Smooth muscle cell (in vitro differentiated cells): ENCODE measurements at regions not wholly inside any gene's neighbourhood (a gene's known extent, or its start where the extent isn't known, plus 50 kb on each side); places are given as distances from the start of the nearest gene placed in this dataset.

Source experiments
- DNase-seq: peaks from one replicate; lab custom pipeline; 2025; ENCODE audit not compliant: unreplicated experiment; lab: John Stamatoyannopoulos, UW
- H2AFZ ChIP-seq: fragments of 200-600 bp; sonication (generic); 2 replicates; pipeline ENCODE4 v1.6.0; 2016; ENCODE audit warnings: antibody characterized with exemption, low read depth, mild to moderate bottlenecking
- H3F3A ChIP-seq: fragments of 200-600 bp; sonication (generic); 2 replicates; pipeline ENCODE4 v1.6.0; 2017; ENCODE audit warnings: antibody characterized with exemption, low read depth
- H3K27ac ChIP-seq: fragments of 200-600 bp; sonication (generic); 2 replicates; pipeline ENCODE4 v1.5.1; 2016; ENCODE audit warnings: low read depth, mild to moderate bottlenecking
- H3K27me3 ChIP-seq: fragments of 200-600 bp; sonication (generic); 2 replicates; pipeline ENCODE4 v1.6.1; 2016; ENCODE audit warnings: low read depth, mild to moderate bottlenecking
- H3K36me3 ChIP-seq: fragments of 200-600 bp; sonication (generic); 2 replicates; pipeline ENCODE4 v1.5.1; 2016; ENCODE audit warnings: low read depth
- H3K4me1 ChIP-seq: fragments of 200-600 bp; sonication (generic); 2 replicates; pipeline ENCODE4 v1.5.1; 2016; ENCODE audit warnings: low read depth
- H3K4me2 ChIP-seq: fragments of 200-600 bp; sonication (generic); 2 replicates; pipeline ENCODE4 v1.6.0; 2016; ENCODE audit warnings: mild to moderate bottlenecking
- H3K4me3 ChIP-seq: fragments of 200-600 bp; sonication (generic); 2 replicates; pipeline ENCODE4 v1.5.1; 2016; ENCODE audit warnings: mild to moderate bottlenecking
- H3K79me2 ChIP-seq: fragments of 200-600 bp; sonication (generic); 2 replicates; pipeline ENCODE4 v1.6.0; 2016; ENCODE audit warnings: low read depth, mild to moderate bottlenecking
- H3K9ac ChIP-seq: fragments of 200-600 bp; sonication (generic); 2 replicates; pipeline ENCODE4 v1.6.0; 2016; ENCODE audit warnings: low read depth
- H3K9me3 ChIP-seq: fragments of 200-600 bp; sonication (generic); replicated peaks from 2 replicates; pipeline ENCODE4 v1.5.1; 2016; ENCODE audit warnings: low read depth
- H4K20me1 ChIP-seq: fragments of 200-600 bp; sonication (generic); 2 replicates; pipeline ENCODE4 v1.6.0; 2016; ENCODE audit warnings: low read depth
- WGBS: methylation state at CpG from one replicate; pipeline ENCODE4 v1.1.7; 2016; ENCODE audit warnings: low lambda C conversion rate; 5-methylcytosine and 5-hydroxymethylcytosine counted together
- TF ChIP-seq, protein P1 (sequence below): fragments of 200-600 bp; sonication (generic); IDR thresholded peaks from 2 replicates; pipeline ENCODE4 v1.5.1; 2017; ENCODE audit warnings: borderline replicate concordance, mild to moderate bottlenecking, antibody characterized with exemption; ENCODE audit not compliant: insufficient read depth, poor library complexity, severe bottlenecking

DNA sequence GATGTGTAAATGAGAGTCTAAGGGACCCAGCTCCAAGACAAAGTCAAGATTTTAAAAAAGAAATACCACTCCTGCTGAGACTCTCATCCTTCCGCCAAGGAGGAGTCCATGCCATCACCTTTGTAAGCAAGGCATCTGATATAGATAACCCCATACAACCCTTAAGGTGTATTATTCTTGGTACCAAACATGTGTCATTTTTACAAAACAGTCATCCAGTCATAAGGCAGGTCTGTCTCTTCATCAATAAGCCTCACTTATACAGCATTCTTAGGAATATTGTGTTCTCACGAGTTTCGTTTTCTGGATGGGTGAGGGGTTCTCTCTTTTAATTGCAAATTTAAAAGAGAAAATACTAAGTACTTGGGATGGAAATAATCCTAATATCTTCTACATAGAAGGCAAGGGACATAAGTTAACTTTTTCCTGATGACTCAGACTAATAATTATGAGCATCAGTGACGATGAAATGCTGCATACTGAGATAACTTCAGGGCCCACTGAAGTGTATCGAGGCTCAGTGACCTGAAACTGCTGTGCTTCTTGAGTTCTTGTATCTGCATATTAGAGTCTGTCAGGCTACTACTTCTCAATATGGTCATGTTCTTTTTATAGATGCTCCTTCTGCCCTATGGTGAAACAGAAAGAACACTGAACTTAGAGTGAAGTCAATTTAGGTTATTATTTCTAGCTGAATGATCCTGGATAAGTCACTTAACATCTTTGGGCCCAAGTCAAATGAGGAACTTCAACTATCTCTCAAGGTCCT, 166.6 kb downstream of the KLF12 start:
- H3F3A ChIP-seq: no peaks in the 10 kb centered on the region
- H3K4me1 ChIP-seq: no peaks in the 10 kb centered on the region
- TF ChIP-seq, protein P1, sequence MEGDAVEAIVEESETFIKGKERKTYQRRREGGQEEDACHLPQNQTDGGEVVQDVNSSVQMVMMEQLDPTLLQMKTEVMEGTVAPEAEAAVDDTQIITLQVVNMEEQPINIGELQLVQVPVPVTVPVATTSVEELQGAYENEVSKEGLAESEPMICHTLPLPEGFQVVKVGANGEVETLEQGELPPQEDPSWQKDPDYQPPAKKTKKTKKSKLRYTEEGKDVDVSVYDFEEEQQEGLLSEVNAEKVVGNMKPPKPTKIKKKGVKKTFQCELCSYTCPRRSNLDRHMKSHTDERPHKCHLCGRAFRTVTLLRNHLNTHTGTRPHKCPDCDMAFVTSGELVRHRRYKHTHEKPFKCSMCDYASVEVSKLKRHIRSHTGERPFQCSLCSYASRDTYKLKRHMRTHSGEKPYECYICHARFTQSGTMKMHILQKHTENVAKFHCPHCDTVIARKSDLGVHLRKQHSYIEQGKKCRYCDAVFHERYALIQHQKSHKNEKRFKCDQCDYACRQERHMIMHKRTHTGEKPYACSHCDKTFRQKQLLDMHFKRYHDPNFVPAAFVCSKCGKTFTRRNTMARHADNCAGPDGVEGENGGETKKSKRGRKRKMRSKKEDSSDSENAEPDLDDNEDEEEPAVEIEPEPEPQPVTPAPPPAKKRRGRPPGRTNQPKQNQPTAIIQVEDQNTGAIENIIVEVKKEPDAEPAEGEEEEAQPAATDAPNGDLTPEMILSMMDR: no peak
- H4K20me1 ChIP-seq: peaks cover 5% of the 10 kb centered on the region
- no peak overlapping the region for H3K27ac ChIP-seq
- H3K4me2 ChIP-seq: no peak overlapping the region
- H3K4me3 ChIP-seq: no peak overlapping the region
- no peaks in the 10 kb centered on the region for H3K36me3 ChIP-seq
- H3K9me3 ChIP-seq: no peaks in the 10 kb centered on the region
- WGBS: 81% methylated on average over 5 of the region's 5 CpGs
- H3K9ac ChIP-seq: no peak overlapping the region
- no peak for DNase-seq
- H3K27me3 ChIP-seq: no peaks in the 10 kb centered on the region
- H2AFZ ChIP-seq: no peak overlapping the region
- no peaks in the 10 kb centered on the region for H3K79me2 ChIP-seq

DNA sequence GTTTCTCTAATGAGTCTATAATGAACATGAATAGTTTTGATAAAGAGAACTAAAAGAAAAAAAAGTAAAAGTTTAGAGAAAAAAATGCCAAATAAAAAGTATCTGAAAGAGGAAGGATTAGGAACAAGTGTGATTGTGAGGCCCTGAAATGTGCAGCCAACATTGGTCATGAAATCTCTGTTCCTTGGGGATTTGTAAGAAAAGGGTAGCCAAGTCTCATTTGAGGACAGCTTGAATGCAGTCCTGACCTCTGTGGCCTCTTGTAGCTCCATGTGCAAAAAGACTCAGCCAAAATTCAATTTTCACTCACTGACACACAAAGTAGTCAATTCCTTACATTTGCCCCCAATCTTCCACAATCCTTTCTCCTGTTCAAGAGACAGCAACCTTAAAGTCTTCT, 167.9 kb downstream of the KLF12 start:
- peaks cover 5% of the 10 kb centered on the region for H4K20me1 ChIP-seq
- H3K4me1 ChIP-seq: no peaks in the 10 kb centered on the region
- H3K4me3 ChIP-seq: no peak overlapping the region
- DNase-seq: no peak
- H3K9me3 ChIP-seq: no peaks in the 10 kb centered on the region
- TF ChIP-seq, protein P1: no peak
- H2AFZ ChIP-seq: no peak overlapping the region
- no peak overlapping the region for H3K27ac ChIP-seq
- H3K27me3 ChIP-seq: no peaks in the 10 kb centered on the region
- H3K9ac ChIP-seq: no peak overlapping the region
- no peaks in the 10 kb centered on the region for H3K36me3 ChIP-seq
- no peaks in the 10 kb centered on the region for H3K79me2 ChIP-seq
- H3F3A ChIP-seq: no peaks in the 10 kb centered on the region
- no peak overlapping the region for H3K4me2 ChIP-seq

DNA sequence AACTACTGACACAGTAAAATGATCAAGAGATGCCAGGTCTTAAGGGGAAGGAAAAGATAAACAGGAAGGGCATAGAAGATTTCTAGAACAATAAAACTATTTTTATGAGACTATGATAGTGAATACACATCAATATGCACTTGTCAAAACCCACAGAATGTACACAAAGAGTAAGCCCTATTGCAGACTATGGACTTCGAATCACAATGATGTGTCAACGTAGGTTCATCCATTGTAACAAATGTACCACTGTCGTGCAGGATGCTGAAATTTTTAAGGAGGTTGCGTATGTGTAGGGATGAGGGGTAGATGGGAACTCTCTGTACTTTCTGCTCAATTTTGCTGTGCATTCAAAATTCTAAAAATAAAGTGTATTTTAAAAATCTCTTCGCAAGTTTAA, 171.9 kb downstream of the KLF12 start:
- Histone ChIP-seq H3K4me2 (no peak overlapping the region), H3K4me3 (no peak overlapping the region), H3K4me1 (no peaks in the 10 kb centered on the region), H3K27me3 (no peaks in the 10 kb centered on the region), H3K9ac (no peak overlapping the region), H3K27ac (no peak overlapping the region), H3K36me3 (no peaks in the 10 kb centered on the region), H4K20me1 (peaks cover 7% of the 10 kb centered on the region), H3K79me2 (no peaks in the 10 kb centered on the region), H3F3A (no peaks in the 10 kb centered on the region), H2AFZ (no peak overlapping the region), H3K9me3 (no peaks in the 10 kb centered on the region)
- WGBS: 79% methylated on average over 5 of the region's 5 CpGs
- DNase-seq: no peak
- TF ChIP-seq, protein P1: no peak

DNA sequence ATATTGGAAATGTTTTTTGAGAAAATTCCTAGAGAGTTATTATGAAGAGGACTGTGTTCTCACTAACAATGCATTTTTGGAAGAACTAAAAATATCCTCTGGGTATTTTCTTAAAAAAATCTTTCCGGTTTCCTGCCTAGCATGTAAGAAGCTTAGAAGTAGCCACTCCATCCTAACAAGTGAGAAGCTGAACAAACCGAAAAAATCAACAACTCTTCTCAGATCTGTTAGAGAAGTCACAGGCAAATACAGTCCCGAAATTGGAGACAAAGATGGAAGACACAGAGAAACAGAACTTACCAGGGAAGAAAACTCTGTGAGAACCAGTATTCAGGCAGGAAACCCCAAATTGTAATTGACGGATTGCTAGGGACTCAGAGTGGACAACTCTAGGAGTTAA, 173.0 kb downstream of the KLF12 start:
- no peak overlapping the region for H3K4me2 ChIP-seq
- no peaks in the 10 kb centered on the region for H3F3A ChIP-seq
- peaks cover 7% of the 10 kb centered on the region for H4K20me1 ChIP-seq
- H3K4me1 ChIP-seq: no peaks in the 10 kb centered on the region
- no peaks in the 10 kb centered on the region for H3K79me2 ChIP-seq
- H3K27me3 ChIP-seq: no peaks in the 10 kb centered on the region
- TF ChIP-seq, protein P1: no peak
- DNase-seq: no peak
- H3K36me3 ChIP-seq: no peaks in the 10 kb centered on the region
- WGBS: 97% methylated on average over 4 of the region's 4 CpGs
- no peaks in the 10 kb centered on the region for H3K9me3 ChIP-seq
- H2AFZ ChIP-seq: no peak overlapping the region
- H3K9ac ChIP-seq: no peak overlapping the region
- no peak overlapping the region for H3K27ac ChIP-seq
- no peak overlapping the region for H3K4me3 ChIP-seq
